Thyroid gland (tissue), 4 donors: ENCODE measurements at regions not wholly inside any gene's neighbourhood (a gene's known extent, or its start where the extent isn't known, plus 50 kb on each side); places are given as distances from the start of the nearest gene placed in this dataset.

Source experiments
- DNase-seq, 2 donors: peaks; one replicate each; pipeline ENCODE4 v3.0.0-alpha.2; 2019
- H3K27ac ChIP-seq, 3 donors: fragments of 200-600 bp; sonication (generic); 1 replicate in 2 of 3; 2 replicates in 1 of 3; pipeline ENCODE4 v1.5.1; 2016 to 2019; ENCODE audit warnings: mild to moderate bottlenecking in 1 of 3, moderate library complexity in 1 of 3
- H3K27me3 ChIP-seq: fragments of 200-600 bp; sonication (generic); one replicate; pipeline ENCODE4 v1.5.1; 2019
- H3K36me3 ChIP-seq, 2 donors: fragments of 200-600 bp; sonication (generic); one replicate each; pipeline ENCODE4 v1.5.1; 2016 to 2019
- H3K4me1 ChIP-seq, 2 donors: fragments of 200-600 bp; sonication (generic); one replicate each; pipeline ENCODE4 v1.5.1; 2017 to 2019
- H3K4me3 ChIP-seq, 3 donors: fragments of 200-600 bp; sonication (generic); replicated peaks in 1 of 3; 1 replicate in 2 of 3; 2 replicates in 1 of 3; pipeline ENCODE4 v1.5.1; 2016; ENCODE audit warnings: mild to moderate bottlenecking in 1 of 3
- H3K9me3 ChIP-seq: fragments of 200-600 bp; sonication (generic); one replicate; pipeline ENCODE4 v1.5.1; 2017
- CTCF ChIP-seq, 6 experiments: fragments of 200-600 bp in 3 of 6; fragments of 450-650 bp in 3 of 6; sonication (generic) in 3 of 6; IDR thresholded peaks; one replicate each; pipeline ENCODE4 v1.5.1; 2016 to 2019; ENCODE audit warnings: antibody characterized with exemption in 6 of 6, mild to moderate bottlenecking in 2 of 6, inconsistent platforms in 1 of 6, moderate library complexity in 1 of 6
- POLR2A ChIP-seq, 2 donors: fragments of 450-650 bp; IDR thresholded peaks; one replicate each; pipeline ENCODE4 v1.6.1; 2017; ENCODE audit warnings: antibody characterized with exemption in 2 of 2, mild to moderate bottlenecking in 2 of 2, moderate library complexity in 1 of 2
- WGBS, 2 donors: methylation state at CpG; one replicate each; pipeline ENCODE4 v1.1.5; 2017; 5-methylcytosine and 5-hydroxymethylcytosine counted together
- intact Hi-C: fragments of 100-400 bp; cut with DNase I; formaldehyde crosslinking; loops from one replicate; pipeline ENCODE4 v1.15.1; 2023

GRCh38 chrX:113058634-113059033 lies 218.0 kb upstream of the AMOT start:
- intact Hi-C loops = no loop called here
- H3K27me3 ChIP-seq = no peaks in the 10 kb centered on the region
- no peak for TF ChIP-seq CTCF (IDR thresholded peaks at IDR 0.05)
- no peak for TF ChIP-seq POLR2A (IDR thresholded peaks at IDR 0.05)
- no peak overlapping the region for H3K4me3 ChIP-seq
- no peak overlapping the region for H3K27ac ChIP-seq
- no peaks in the 10 kb centered on the region for H3K4me1 ChIP-seq
- H3K36me3 ChIP-seq = no peaks in the 10 kb centered on the region
- no peak for DNase-seq
- 81 to 94% methylated on average over 6 of the region's 6 CpGs for WGBS, 2 donors
- no peaks in the 10 kb centered on the region for H3K9me3 ChIP-seq

GRCh38 chrX:113048896-113049295 lies 208.3 kb upstream of the AMOT start:
- TF ChIP-seq CTCF (IDR thresholded peaks at IDR 0.05) (no peak), POLR2A (IDR thresholded peaks at IDR 0.05) (no peak)
- H3K4me3 ChIP-seq = no peak overlapping the region
- WGBS, 2 donors = 89% methylated on average over 1 of the region's 1 CpG
- H3K36me3 ChIP-seq = no peaks in the 10 kb centered on the region
- no peaks in the 10 kb centered on the region for H3K4me1 ChIP-seq
- H3K27ac ChIP-seq = no peak overlapping the region
- H3K27me3 ChIP-seq = no peaks in the 10 kb centered on the region
- H3K9me3 ChIP-seq = no peaks in the 10 kb centered on the region
- DNase-seq = no peak
- intact Hi-C loops = no loop called here

GRCh38 chrX:113048480-113048879 lies 207.8 kb upstream of the AMOT start:
- no peaks in the 10 kb centered on the region for H3K4me1 ChIP-seq
- no peak overlapping the region for H3K27ac ChIP-seq
- no peak overlapping the region for H3K4me3 ChIP-seq
- no peak for DNase-seq
- WGBS, 2 donors = 95 to 100% methylated on average over 2 of the region's 2 CpGs
- no peaks in the 10 kb centered on the region for H3K9me3 ChIP-seq
- no peaks in the 10 kb centered on the region for H3K36me3 ChIP-seq
- intact Hi-C loops = no loop called here
- TF ChIP-seq POLR2A (IDR thresholded peaks at IDR 0.05) (no peak), CTCF (IDR thresholded peaks at IDR 0.05) (no peak)
- no peaks in the 10 kb centered on the region for H3K27me3 ChIP-seq

GRCh38 chrX:113033966-113034680 lies 193.5 kb upstream of the AMOT start:
- Histone ChIP-seq H3K27ac (no peak overlapping the region), H3K4me3 (no peak overlapping the region), H3K9me3 (no peaks in the 10 kb centered on the region), H3K4me1 (no peaks in the 10 kb centered on the region), H3K27me3 (no peaks in the 10 kb centered on the region), H3K36me3 (no peaks in the 10 kb centered on the region)
- intact Hi-C loops = no loop called here
- no peak for DNase-seq
- no peak for TF ChIP-seq POLR2A (IDR thresholded peaks at IDR 0.05)
- no peak for TF ChIP-seq CTCF (IDR thresholded peaks at IDR 0.05)
- 69 to 76% methylated on average over 3 of the region's 3 CpGs for WGBS, 2 donors

- H3K27ac ChIP-seq = no peak overlapping the region
- H3K4me3 ChIP-seq = no peak overlapping the region
- H3K36me3 ChIP-seq = no peaks in the 10 kb centered on the region
- H3K9me3 ChIP-seq = no peaks in the 10 kb centered on the region
- DNase-seq = no peak
- no peaks in the 10 kb centered on the region for H3K4me1 ChIP-seq
- no peaks in the 10 kb centered on the region for H3K27me3 ChIP-seq
- intact Hi-C loops = no loop called here
- TF ChIP-seq POLR2A (IDR thresholded peaks at IDR 0.05) = no peak
- TF ChIP-seq CTCF (IDR thresholded peaks at IDR 0.05) = no peak
Observed at GRCh38 chrX:113019958-113020357, 179.3 kb upstream of the AMOT start.
